ENCODE measurements at regions not wholly inside any gene's neighbourhood (a gene's known extent, or its start where the extent isn't known, plus 50 kb on each side); places are given as distances from the start of the nearest gene placed in this dataset.

GRCh38 chr5:163706053-163706771, 200.8 kb downstream of the MAT2B start:
- intact Hi-C loops (cut with DNase I; ENCODE audit: low total_unique reads): no loop called here
- no peak for DNase-seq
- H3K27ac ChIP-seq: no peak overlapping the region
- no peaks in the 10 kb centered on the region for H3K4me1 ChIP-seq
- WGBS, 5 donors: 44 to 73% (median 59%) methylated on average over 4 of the region's 4 CpGs
- no peak overlapping the region for H3K4me3 ChIP-seq
- no peaks in the 10 kb centered on the region for H3K9me3 ChIP-seq
- TF ChIP-seq POLR2A (IDR thresholded peaks at IDR 0.05): no peak
- no peak for TF ChIP-seq POLR2AphosphoS5 (IDR thresholded peaks at IDR 0.05)
- H3K27me3 ChIP-seq (replicated peaks in 1 of 7): no peaks in the 10 kb centered on the region
- H3K36me3 ChIP-seq: no peaks in the 10 kb centered on the region

DNA sequence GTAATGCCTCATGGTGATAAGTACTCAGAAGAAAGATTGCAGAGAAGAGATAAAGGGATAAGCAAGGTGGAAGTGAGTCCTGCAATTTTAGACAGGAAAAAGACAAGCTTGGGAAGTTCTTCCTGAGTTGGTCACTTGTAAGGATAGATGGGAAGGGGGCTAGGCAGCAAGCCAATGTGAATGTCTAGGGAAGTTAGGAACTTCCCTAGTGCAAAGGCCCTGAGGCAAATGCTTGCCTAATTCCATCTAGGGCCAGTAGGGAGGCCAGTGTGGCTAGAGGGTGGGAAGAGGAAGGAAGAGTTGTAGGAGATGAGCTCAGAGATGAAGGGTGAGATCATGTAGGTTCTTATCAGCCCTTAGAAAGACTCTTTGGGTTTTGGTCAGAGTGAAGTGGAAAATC, 206.6 kb downstream of the MAT2B start:
- H3K36me3 ChIP-seq: no peaks in the 10 kb centered on the region
- no peaks in the 10 kb centered on the region for H3K9me3 ChIP-seq
- no peaks in the 10 kb centered on the region for H3K27me3 ChIP-seq (replicated peaks in 1 of 7)
- no peak for DNase-seq
- intact Hi-C loops (cut with DNase I; ENCODE audit: low total_unique reads): no loop called here
- TF ChIP-seq CTCF (IDR thresholded peaks at IDR 0.05 in 8 of 11, conservative IDR thresholded peaks at IDR 0.05 in 3 of 11) (no peak), POLR2A (IDR thresholded peaks at IDR 0.05) (no peak), POLR2AphosphoS5 (IDR thresholded peaks at IDR 0.05) (no peak)
- H3K4me3 ChIP-seq: no peak overlapping the region
- H3K4me1 ChIP-seq: no peaks in the 10 kb centered on the region
- no peak overlapping the region for H3K27ac ChIP-seq

DNA sequence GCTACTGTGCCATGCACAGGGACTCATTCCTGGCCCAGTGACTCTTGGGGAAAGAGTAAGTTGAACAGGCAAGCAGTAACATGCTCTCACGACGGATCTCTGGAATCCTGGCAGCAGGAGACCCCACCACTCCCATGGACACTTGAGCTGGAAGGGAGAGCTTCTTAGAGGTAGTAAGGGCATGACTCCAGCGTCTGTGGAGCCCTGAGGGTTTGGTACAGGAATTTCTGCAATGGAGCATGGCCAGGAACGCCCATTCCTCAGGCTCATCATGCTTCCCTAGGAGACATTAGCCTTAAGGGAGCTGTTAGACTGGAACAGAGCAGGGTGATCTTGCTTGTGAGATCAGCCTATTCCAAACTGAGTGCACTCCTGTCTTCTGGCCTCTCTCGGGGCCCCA, 212.9 kb downstream of the MAT2B start:
- TF ChIP-seq POLR2AphosphoS5 (IDR thresholded peaks at IDR 0.05) (no peak), CTCF (IDR thresholded peaks at IDR 0.05 in 8 of 11, conservative IDR thresholded peaks at IDR 0.05 in 3 of 11) (no peak), POLR2A (IDR thresholded peaks at IDR 0.05) (no peak)
- Histone ChIP-seq H3K9me3 (no peaks in the 10 kb centered on the region), H3K36me3 (no peaks in the 10 kb centered on the region), H3K27me3 (replicated peaks in 1 of 7) (no peaks in the 10 kb centered on the region), H3K27ac (no peak overlapping the region), H3K4me3 (no peak overlapping the region), H3K4me1 (no peaks in the 10 kb centered on the region)
- 54 to 86% (median 60%) methylated on average over 5 of the region's 5 CpGs for whole genome bisulfite sequencing, 5 donors
- no peak for DNase-seq
- intact Hi-C loops (cut with DNase I; ENCODE audit: low total_unique reads): no loop called here

DNA sequence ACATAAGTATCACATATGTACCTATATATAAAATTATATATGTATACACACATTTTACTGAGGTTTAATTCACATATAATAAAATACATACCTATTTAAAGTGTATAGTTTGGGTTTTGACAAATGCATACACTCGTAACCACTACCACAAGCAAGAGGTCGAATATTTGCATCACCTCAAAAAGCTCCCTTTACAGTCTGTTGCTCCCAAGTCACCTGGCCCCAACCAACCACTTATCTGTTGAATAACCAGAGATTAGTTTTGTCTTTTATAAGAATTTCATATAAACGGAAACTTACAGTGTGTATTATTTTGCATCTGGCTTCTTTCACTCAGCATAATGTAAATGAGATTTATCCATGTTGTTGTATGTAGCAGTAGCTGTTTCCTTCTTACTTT, 218.9 kb downstream of the MAT2B start:
- intact Hi-C loops (cut with DNase I; ENCODE audit: low total_unique reads): no loop called here
- H3K36me3 ChIP-seq: no peaks in the 10 kb centered on the region
- no peaks in the 10 kb centered on the region for H3K27me3 ChIP-seq (replicated peaks in 1 of 7)
- H3K9me3 ChIP-seq: peaks cover 0 to 6% (median 0%) of the 10 kb centered on the region in 8 donors
- H3K4me3 ChIP-seq: no peak overlapping the region
- H3K27ac ChIP-seq: no peak overlapping the region
- 68 to 76% (median 73%) methylated on average over 3 of the region's 3 CpGs for WGBS, 5 donors
- peaks cover 0 to 9% (median 0%) of the 10 kb centered on the region in 6 donors for H3K4me1 ChIP-seq
- DNase-seq: no peak
- TF ChIP-seq POLR2AphosphoS5 (IDR thresholded peaks at IDR 0.05) (no peak), POLR2A (IDR thresholded peaks at IDR 0.05) (no peak), CTCF (IDR thresholded peaks at IDR 0.05 in 8 of 11, conservative IDR thresholded peaks at IDR 0.05 in 3 of 11) (no peak)
